DND-41 (cell line): ENCODE measurements at regions not wholly inside any gene's neighbourhood (a gene's known extent, or its start where the extent isn't known, plus 50 kb on each side); places are given as distances from the start of the nearest gene placed in this dataset.

Source experiments
- CTCF ChIP-seq: IDR thresholded peaks from 2 replicates; pipeline ENCODE4 v1.5.1; 2012; ENCODE audit warnings: borderline replicate concordance, low read length, moderate library complexity, mild to moderate bottlenecking; ENCODE audit not compliant: poor library complexity, severe bottlenecking; ENCODE audit errors: extremely low read depth
- EZH2 ChIP-seq: IDR thresholded peaks from 3 replicates; pipeline ENCODE4 v1.6.1; 2012; ENCODE audit warnings: borderline replicate concordance, low read depth, mild to moderate bottlenecking, moderate library complexity, low read length, inconsistent platforms; ENCODE audit not compliant: severe bottlenecking

- TF ChIP-seq CTCF (no peak), EZH2 (no peak)
Observed at GRCh38 chr3:194194757-194195085, 58.8 kb downstream of the HES1 start.
